ENCODE measurements at regions not wholly inside any gene's neighbourhood (a gene's known extent, or its start where the extent isn't known, plus 50 kb on each side); places are given as distances from the start of the nearest gene placed in this dataset. TPM values are rescaled to one million over a fixed set of nuclear protein-coding genes. Genes with fewer than 3 reads are reported as not detected.

Small RNA genes lying in the stretch of these regions (microRNA-seq; reads per million reads assigned to microRNA genes)
- not detected for gene MIR1265
- gene MIR4293 = not detected

Measured in Right ventricle myocardium superior (tissue), 1 donor.